Skeletal muscle tissue (tissue), 3 donors: ENCODE measurements at regions not wholly inside any gene's neighbourhood (a gene's known extent, or its start where the extent isn't known, plus 50 kb on each side); places are given as distances from the start of the nearest gene placed in this dataset.

ENCODE experiments used
- H3K27ac ChIP-seq: one replicate; pipeline ENCODE4 v1.7.0; 2013; ENCODE audit warnings: mild to moderate bottlenecking, low read depth, low read length, inconsistent platforms
- H3K27me3 ChIP-seq, 3 donors: one replicate each; pipeline ENCODE4 v1.7.0; 2013; ENCODE audit warnings: low read length in 3 of 3; ENCODE audit not compliant: control insufficient read depth in 3 of 3, insufficient read depth in 3 of 3
- H3K36me3 ChIP-seq, 3 donors: one replicate each; pipeline ENCODE4 v1.7.0; 2013; ENCODE audit warnings: low read length in 3 of 3; ENCODE audit not compliant: control insufficient read depth in 3 of 3, insufficient read depth in 3 of 3
- H3K4me1 ChIP-seq, 3 donors: one replicate each; pipeline ENCODE4 v1.7.0; 2013; ENCODE audit warnings: low read length in 3 of 3, mild to moderate bottlenecking in 3 of 3; ENCODE audit not compliant: control insufficient read depth in 3 of 3, insufficient read depth in 3 of 3
- H3K4me3 ChIP-seq, 3 donors: one replicate each; pipeline ENCODE4 v1.7.0; 2013; ENCODE audit warnings: low read length in 3 of 3
- H3K9ac ChIP-seq, 3 donors: one replicate each; pipeline ENCODE4 v1.7.0; 2013; ENCODE audit warnings: low read length in 3 of 3, mild to moderate bottlenecking in 3 of 3, moderate library complexity in 2 of 3, low read depth in 1 of 3
- H3K9me3 ChIP-seq, 3 donors: one replicate each; pipeline ENCODE4 v1.7.0; 2013; ENCODE audit warnings: low read length in 3 of 3; ENCODE audit not compliant: control insufficient read depth in 3 of 3
- donor health status: Osteomylitis.

GRCh38 chr10:21144047-21144446, 246.9 kb upstream of the NEBL start:
- Histone ChIP-seq H3K9ac (no peak overlapping the region), H3K27me3 (no peaks in the 10 kb centered on the region), H3K27ac (no peak overlapping the region), H3K4me1 (no peaks in the 10 kb centered on the region), H3K36me3 (no peaks in the 10 kb centered on the region), H3K4me3 (no peak overlapping the region), H3K9me3 (no peaks in the 10 kb centered on the region)

DNA sequence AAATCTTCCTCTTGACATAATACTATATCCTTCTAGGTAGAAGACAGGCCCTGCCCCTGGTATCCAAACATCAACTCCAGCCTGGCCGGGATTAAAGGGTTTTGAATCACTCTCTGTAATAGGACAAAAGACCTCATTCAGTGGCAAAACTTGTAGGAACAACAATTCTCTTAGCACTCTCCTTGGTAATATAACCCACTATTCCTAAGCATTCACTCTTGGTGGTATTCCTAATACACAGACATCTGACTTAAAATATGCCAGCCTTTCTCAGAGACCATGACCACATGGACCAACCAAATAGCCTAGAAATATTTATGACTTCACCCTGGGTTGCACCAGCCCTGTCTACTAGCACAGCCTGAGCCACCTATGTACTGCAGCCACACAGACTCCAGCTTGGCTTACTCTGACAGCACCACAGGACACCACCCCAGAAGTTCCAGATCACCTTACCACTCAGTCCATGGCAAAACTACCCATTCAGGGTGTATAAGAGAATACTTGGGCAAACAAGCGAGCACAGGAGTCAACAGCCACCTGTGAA, 244.9 kb upstream of the NEBL start:
- Histone ChIP-seq H3K27me3 (no peaks in the 10 kb centered on the region), H3K9me3 (no peaks in the 10 kb centered on the region), H3K27ac (no peak overlapping the region), H3K36me3 (no peaks in the 10 kb centered on the region), H3K4me3 (no peak overlapping the region), H3K9ac (no peak overlapping the region), H3K4me1 (no peaks in the 10 kb centered on the region)

GRCh38 chr10:21138769-21139340, 241.7 kb upstream of the NEBL start:
- H3K9ac ChIP-seq: no peak overlapping the region
- H3K27ac ChIP-seq: no peak overlapping the region
- no peaks in the 10 kb centered on the region for H3K36me3 ChIP-seq
- H3K4me1 ChIP-seq: no peaks in the 10 kb centered on the region
- no peaks in the 10 kb centered on the region for H3K9me3 ChIP-seq
- no peaks in the 10 kb centered on the region for H3K27me3 ChIP-seq
- no peak overlapping the region for H3K4me3 ChIP-seq

GRCh38 chr10:21135023-21135931, 238.2 kb upstream of the NEBL start:
- no peak overlapping the region for H3K27ac ChIP-seq

DNA sequence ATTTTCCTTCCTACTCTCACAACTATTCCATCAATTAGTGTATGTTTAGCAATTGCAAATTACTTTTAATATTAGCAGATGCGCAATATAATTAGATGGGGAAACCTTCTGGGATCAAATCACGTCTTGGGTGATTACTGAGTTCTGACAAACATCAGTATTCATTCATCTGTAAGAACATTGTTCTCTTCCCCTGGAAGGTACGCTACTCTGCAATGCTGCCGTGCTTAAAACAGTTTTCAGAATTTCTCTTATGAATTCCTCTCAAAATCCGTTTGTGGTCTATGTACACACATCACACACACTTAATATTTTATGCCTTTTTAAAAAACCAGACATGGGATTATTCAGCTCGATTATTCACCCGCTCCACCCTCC, 237.5 kb upstream of the NEBL start:
- Histone ChIP-seq H3K27ac (no peak overlapping the region), H3K36me3 (no peaks in the 10 kb centered on the region), H3K4me1 (no peaks in the 10 kb centered on the region), H3K27me3 (no peaks in the 10 kb centered on the region), H3K9me3 (no peaks in the 10 kb centered on the region), H3K4me3 (no peak overlapping the region), H3K9ac (no peak overlapping the region)

More at GRCh38 chr10:21135023-21135931, 238.2 kb upstream of the NEBL start:
- H3K4me3 ChIP-seq: no peak overlapping the region
- no peak overlapping the region for H3K9ac ChIP-seq
- H3K9me3 ChIP-seq: no peaks in the 10 kb centered on the region
- no peaks in the 10 kb centered on the region for H3K36me3 ChIP-seq
- no peaks in the 10 kb centered on the region for H3K4me1 ChIP-seq
- no peaks in the 10 kb centered on the region for H3K27me3 ChIP-seq

DNA sequence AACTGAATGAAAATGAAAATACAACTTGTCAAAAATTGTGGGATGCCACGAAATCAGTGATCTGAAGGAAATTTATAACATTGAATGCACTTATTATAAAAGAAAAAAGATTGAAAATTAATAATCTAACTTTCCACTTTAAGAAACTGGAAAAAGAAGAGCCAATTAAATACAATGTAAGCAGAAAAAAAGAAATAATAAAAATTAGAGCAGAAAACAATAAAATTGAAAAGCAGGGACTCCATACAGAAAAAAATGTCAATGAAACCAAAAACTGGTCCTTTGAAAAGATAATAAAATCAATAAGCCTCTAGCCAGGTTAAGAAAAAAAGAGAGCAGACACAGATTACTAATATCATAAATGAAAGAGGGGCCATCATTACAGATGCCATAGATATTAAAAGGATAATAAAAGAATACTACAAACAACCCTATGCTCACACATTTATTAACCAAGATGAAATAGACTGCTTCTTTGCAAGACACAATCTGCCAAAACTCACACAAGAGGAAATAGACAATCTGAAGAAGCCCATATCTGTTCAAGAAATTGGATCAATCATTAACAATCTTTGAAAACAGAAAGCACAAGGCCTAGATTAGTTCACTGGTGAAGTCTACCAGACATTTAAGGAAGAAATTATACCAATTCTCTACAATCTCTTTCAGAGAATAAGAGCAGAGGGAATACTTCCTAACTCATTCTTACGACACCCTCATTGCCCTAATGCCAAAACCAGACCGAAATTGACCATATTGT, 233.8 kb upstream of the NEBL start:
- H3K4me3 ChIP-seq: no peak overlapping the region
- no peaks in the 10 kb centered on the region for H3K4me1 ChIP-seq
- no peaks in the 10 kb centered on the region for H3K27me3 ChIP-seq
- H3K36me3 ChIP-seq: no peaks in the 10 kb centered on the region
- no peak overlapping the region for H3K27ac ChIP-seq
- H3K9me3 ChIP-seq: no peaks in the 10 kb centered on the region
- H3K9ac ChIP-seq: no peak overlapping the region

DNA sequence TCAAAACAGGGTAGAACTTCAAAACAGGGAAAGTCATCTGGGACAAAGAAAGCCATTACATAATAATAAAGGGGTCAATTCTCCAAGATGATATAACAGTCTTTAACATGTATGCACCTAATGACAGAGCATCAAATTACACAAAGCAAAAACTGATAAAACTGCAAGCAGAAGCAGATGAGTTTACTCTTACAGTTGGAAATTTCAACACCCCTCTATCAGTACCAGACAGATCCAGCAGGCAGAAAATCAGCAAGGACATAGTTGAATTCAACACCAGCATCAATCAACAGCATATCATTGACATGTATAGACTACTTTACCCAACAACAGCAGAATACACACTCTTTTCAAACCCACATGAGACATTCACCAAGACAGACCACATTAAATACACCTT, 233.0 kb upstream of the NEBL start:
- H3K27me3 ChIP-seq: no peaks in the 10 kb centered on the region
- H3K4me3 ChIP-seq: no peak overlapping the region
- H3K9ac ChIP-seq: no peak overlapping the region

GRCh38 chr10:21125471-21126228, 228.5 kb upstream of the NEBL start:
- Histone ChIP-seq H3K9ac (no peak overlapping the region), H3K9me3 (no peaks in the 10 kb centered on the region), H3K4me1 (no peaks in the 10 kb centered on the region), H3K36me3 (no peaks in the 10 kb centered on the region), H3K27me3 (no peaks in the 10 kb centered on the region), H3K4me3 (no peak overlapping the region), H3K27ac (no peak overlapping the region)

More for the DNA sequence above, 233.0 kb upstream of the NEBL start:
- Histone ChIP-seq H3K27ac (no peak overlapping the region), H3K36me3 (no peaks in the 10 kb centered on the region), H3K4me1 (no peaks in the 10 kb centered on the region), H3K9me3 (no peaks in the 10 kb centered on the region)

DNA sequence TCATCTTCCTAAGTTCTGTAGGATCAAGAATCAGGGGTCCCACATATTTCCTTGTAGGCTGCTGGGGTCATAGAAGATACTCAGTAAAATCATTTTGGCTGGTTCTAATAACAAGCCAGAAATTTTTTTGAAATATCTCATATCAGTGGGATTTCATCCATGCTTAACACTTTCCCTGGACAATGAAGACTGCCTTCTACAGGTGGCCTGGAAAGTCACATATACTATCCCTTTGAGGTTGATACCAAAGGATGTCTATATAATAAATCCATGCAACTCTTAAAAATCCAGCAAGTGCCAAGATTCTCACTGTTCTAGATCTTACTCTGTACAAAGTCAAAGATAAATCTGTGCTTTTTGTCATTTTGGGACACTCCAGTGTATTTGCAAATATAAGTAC, 225.8 kb upstream of the NEBL start:
- no peaks in the 10 kb centered on the region for H3K36me3 ChIP-seq
- no peak overlapping the region for H3K27ac ChIP-seq
- H3K9ac ChIP-seq: no peak overlapping the region
- no peaks in the 10 kb centered on the region for H3K9me3 ChIP-seq
- H3K4me1 ChIP-seq: no peaks in the 10 kb centered on the region
- no peaks in the 10 kb centered on the region for H3K27me3 ChIP-seq
- no peak overlapping the region for H3K4me3 ChIP-seq
